Nephron (organoid): ENCODE measurements at regions not wholly inside any gene's neighbourhood (a gene's known extent, or its start where the extent isn't known, plus 50 kb on each side); places are given as distances from the start of the nearest gene placed in this dataset.

Experiments
- H3K27ac Mint-ChIP-seq, 3 experiments: 2 replicates each; pipeline ENCODE4 v1.8.0; 2020; ENCODE audit warnings: mixed read lengths in 3 of 3, mild to moderate bottlenecking in 2 of 3, moderate library complexity in 1 of 3
- H3K27me3 Mint-ChIP-seq: 2 replicates; pipeline ENCODE4 v1.8.0; 2021; ENCODE audit warnings: low read depth, mild to moderate bottlenecking, moderate library complexity, mixed read lengths
- H3K36me3 Mint-ChIP-seq: 2 replicates; pipeline ENCODE4 v1.8.0; 2020; ENCODE audit warnings: low read depth, mixed read lengths
- H3K4me1 Mint-ChIP-seq: 2 replicates; pipeline ENCODE4 v1.8.0; 2020; ENCODE audit warnings: mixed read lengths
- H3K4me3 Mint-ChIP-seq, 3 experiments: 2 replicates each; pipeline ENCODE4 v1.8.0; 2020; ENCODE audit warnings: mild to moderate bottlenecking in 3 of 3, mixed read lengths in 3 of 3, moderate library complexity in 2 of 3
- H3K9me3 Mint-ChIP-seq: 2 replicates; pipeline ENCODE4 v1.8.0; 2020; ENCODE audit warnings: mixed read lengths
- TF ChIP-seq, protein P1 (sequence below), 3 experiments: fragments of 200-600 bp; sonication (generic); IDR thresholded peaks; one replicate each; pipeline ENCODE4 v1.5.0; 2021; ENCODE audit warnings: antibody characterized with exemption in 3 of 3; ENCODE audit not compliant: unreplicated experiment in 3 of 3

GRCh38 chr10:111656066-111656465 lies 527.5 kb downstream of the GPAM start:
- Mint-ChIP-seq H3K27ac (no peak overlapping the region), H3K36me3 (no peaks in the 10 kb centered on the region), H3K9me3 (peaks cover 5% of the 10 kb centered on the region), H3K4me3 (no peak overlapping the region), H3K27me3 (no peaks in the 10 kb centered on the region), H3K4me1 (no peaks in the 10 kb centered on the region)
- TF ChIP-seq, protein P1, sequence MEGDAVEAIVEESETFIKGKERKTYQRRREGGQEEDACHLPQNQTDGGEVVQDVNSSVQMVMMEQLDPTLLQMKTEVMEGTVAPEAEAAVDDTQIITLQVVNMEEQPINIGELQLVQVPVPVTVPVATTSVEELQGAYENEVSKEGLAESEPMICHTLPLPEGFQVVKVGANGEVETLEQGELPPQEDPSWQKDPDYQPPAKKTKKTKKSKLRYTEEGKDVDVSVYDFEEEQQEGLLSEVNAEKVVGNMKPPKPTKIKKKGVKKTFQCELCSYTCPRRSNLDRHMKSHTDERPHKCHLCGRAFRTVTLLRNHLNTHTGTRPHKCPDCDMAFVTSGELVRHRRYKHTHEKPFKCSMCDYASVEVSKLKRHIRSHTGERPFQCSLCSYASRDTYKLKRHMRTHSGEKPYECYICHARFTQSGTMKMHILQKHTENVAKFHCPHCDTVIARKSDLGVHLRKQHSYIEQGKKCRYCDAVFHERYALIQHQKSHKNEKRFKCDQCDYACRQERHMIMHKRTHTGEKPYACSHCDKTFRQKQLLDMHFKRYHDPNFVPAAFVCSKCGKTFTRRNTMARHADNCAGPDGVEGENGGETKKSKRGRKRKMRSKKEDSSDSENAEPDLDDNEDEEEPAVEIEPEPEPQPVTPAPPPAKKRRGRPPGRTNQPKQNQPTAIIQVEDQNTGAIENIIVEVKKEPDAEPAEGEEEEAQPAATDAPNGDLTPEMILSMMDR (IDR thresholded peaks at IDR 0.05; ENCODE audit: unreplicated experiment in 3 of 3) = no peak

DNA sequence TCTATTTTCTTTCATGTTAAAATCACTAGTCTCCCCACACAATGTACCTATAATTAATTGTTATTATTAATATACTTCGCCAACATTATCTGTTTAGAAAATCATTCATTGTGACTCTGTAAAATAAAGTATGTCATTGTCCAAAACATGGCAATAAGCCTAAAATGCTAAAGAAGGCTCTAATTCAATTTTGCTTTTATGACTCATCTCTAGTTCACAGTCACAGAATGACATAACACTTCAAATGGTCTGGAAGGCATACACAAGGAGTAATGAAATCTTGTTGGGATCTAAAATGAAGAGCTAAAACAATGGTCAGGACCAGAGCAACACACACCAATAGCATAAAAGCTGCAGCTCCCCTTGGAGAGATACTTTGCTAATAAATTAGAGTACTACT lies 505.8 kb downstream of the GPAM start:
- Mint-ChIP-seq H3K4me3 (no peak overlapping the region), H3K4me1 (no peaks in the 10 kb centered on the region), H3K36me3 (no peaks in the 10 kb centered on the region), H3K9me3 (no peaks in the 10 kb centered on the region), H3K27ac (no peak overlapping the region), H3K27me3 (no peaks in the 10 kb centered on the region)
- TF ChIP-seq, protein P1 (IDR thresholded peaks at IDR 0.05; ENCODE audit: unreplicated experiment in 3 of 3) = no peak

DNA sequence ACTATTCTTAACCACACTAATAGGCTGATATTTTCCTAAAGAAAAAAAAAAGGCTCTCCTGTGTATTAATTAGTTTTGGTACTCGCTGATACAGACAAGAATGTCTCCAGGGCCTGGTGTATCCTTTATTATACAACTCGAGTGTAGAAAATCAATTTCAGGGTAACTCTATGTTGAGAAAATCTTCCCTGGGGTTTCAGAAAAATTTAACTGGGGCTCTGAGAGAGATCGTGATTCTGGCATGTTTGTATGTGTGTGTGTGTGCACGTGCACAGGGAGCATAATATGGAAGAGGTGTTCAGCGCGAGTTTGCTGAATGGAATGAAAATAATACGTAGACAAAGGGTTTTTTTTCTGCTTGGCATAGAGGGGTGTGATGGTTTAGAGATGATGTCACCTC lies 496.8 kb downstream of the GPAM start:
- Mint-ChIP-seq H3K9me3 (peaks cover 2% of the 10 kb centered on the region), H3K27me3 (no peaks in the 10 kb centered on the region), H3K27ac (no peak overlapping the region), H3K4me3 (no peak overlapping the region), H3K4me1 (no peaks in the 10 kb centered on the region), H3K36me3 (no peaks in the 10 kb centered on the region)
- TF ChIP-seq, protein P1 (IDR thresholded peaks at IDR 0.05; ENCODE audit: unreplicated experiment in 3 of 3) = no peak

- H3K9me3 Mint-ChIP-seq = no peaks in the 10 kb centered on the region
- H3K36me3 Mint-ChIP-seq = no peaks in the 10 kb centered on the region
- H3K27me3 Mint-ChIP-seq = no peaks in the 10 kb centered on the region
- peaks cover 3% of the 10 kb centered on the region for H3K4me1 Mint-ChIP-seq
- no peak overlapping the region for H3K4me3 Mint-ChIP-seq
- H3K27ac Mint-ChIP-seq = no peak overlapping the region
- TF ChIP-seq, protein P1 (IDR thresholded peaks at IDR 0.05; ENCODE audit: unreplicated experiment in 3 of 3) = no peak
Observed at GRCh38 chr10:111698711-111699110, 484.9 kb downstream of the GPAM start.

DNA sequence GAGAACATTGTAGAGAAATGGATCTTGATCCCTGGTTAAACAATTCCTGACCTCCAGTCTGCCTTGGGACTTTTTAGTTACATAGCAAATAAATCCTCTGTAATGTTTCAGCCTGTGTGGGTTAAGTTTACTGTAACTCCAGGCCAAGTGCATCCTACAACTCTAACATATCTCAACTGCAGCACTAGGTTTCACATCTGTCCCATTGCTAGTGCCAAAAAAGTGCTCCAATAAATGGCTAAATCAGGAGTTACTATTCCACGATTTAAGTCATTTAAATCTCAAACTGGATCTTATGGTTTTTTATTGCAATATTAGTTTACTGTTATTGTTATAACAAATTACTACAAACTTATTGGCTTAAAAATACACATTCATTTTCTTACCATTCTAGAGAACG lies 479.6 kb downstream of the GPAM start:
- Mint-ChIP-seq H3K27me3 (no peaks in the 10 kb centered on the region), H3K9me3 (no peaks in the 10 kb centered on the region), H3K27ac (peak overlapping the region in 1 of 3 experiments; percentile 33), H3K36me3 (no peaks in the 10 kb centered on the region), H3K4me1 (peaks cover 20% of the 10 kb centered on the region), H3K4me3 (no peak overlapping the region)
- TF ChIP-seq, protein P1 (IDR thresholded peaks at IDR 0.05; ENCODE audit: unreplicated experiment in 3 of 3) = no peak

- Mint-ChIP-seq H3K9me3 (no peaks in the 10 kb centered on the region), H3K4me3 (no peak overlapping the region), H3K4me1 (peaks cover 20% of the 10 kb centered on the region), H3K27ac (peak overlapping the region in 2 of 3 experiments; percentile 33 to 53), H3K36me3 (no peaks in the 10 kb centered on the region), H3K27me3 (peaks cover 3% of the 10 kb centered on the region)
- TF ChIP-seq, protein P1 (IDR thresholded peaks at IDR 0.05; ENCODE audit: unreplicated experiment in 3 of 3) = no peak
Observed at GRCh38 chr10:111705021-111705420, 478.5 kb downstream of the GPAM start.
